Karpas-422 (cell line): ENCODE measurements at regions not wholly inside any gene's neighbourhood (a gene's known extent, or its start where the extent isn't known, plus 50 kb on each side); places are given as distances from the start of the nearest gene placed in this dataset.
"Not testable (repeated sequence)": the region's sequence is repeated elsewhere in the genome, so short reads cannot be mapped to it uniquely, and the experiment has no call there.

Experiments
- DNase-seq: peaks from one replicate; pipeline ENCODE4 v3.0.0-alpha.2; 2015
- H2AFZ ChIP-seq: fragments of 200-600 bp; sonication (generic); 2 replicates; pipeline ENCODE4 v1.6.1; 2014; ENCODE audit warnings: antibody characterized with exemption, low read length, mixed read lengths
- H3K27ac ChIP-seq: fragments of 200-600 bp; sonication (generic); 2 replicates; pipeline ENCODE4 v1.5.1; 2014; ENCODE audit warnings: mild to moderate bottlenecking, low read length, moderate library complexity
- H3K27me3 ChIP-seq: fragments of 200-600 bp; sonication (generic); 2 replicates; pipeline ENCODE4 v1.6.1; 2014; ENCODE audit warnings: low read length, mixed read lengths
- H3K36me3 ChIP-seq: fragments of 200-600 bp; sonication (generic); 2 replicates; pipeline ENCODE4 v1.6.1; 2014; ENCODE audit warnings: low read length, mixed read lengths; ENCODE audit not compliant: insufficient read depth
- H3K4me1 ChIP-seq: fragments of 200-600 bp; sonication (generic); 2 replicates; pipeline ENCODE4 v1.6.1; 2014; ENCODE audit warnings: mild to moderate bottlenecking, low read length, mixed read lengths
- H3K4me2 ChIP-seq: fragments of 200-600 bp; sonication (generic); 2 replicates; pipeline ENCODE4 v1.6.1; 2014; ENCODE audit warnings: low read length, low read depth, mild to moderate bottlenecking; ENCODE audit not compliant: poor library complexity, severe bottlenecking
- H3K4me3 ChIP-seq: fragments of 200-600 bp; sonication (generic); 2 replicates; pipeline ENCODE4 v1.5.1; 2014; ENCODE audit warnings: mild to moderate bottlenecking, antibody characterized with exemption, low read length, mixed read lengths
- H3K79me2 ChIP-seq: fragments of 200-600 bp; sonication (generic); 2 replicates; pipeline ENCODE4 v1.6.1; 2014; ENCODE audit warnings: mild to moderate bottlenecking, low read length, mixed read lengths
- H3K9ac ChIP-seq: fragments of 200-600 bp; sonication (generic); 2 replicates; pipeline ENCODE4 v1.6.0; 2014; ENCODE audit warnings: low read length
- H3K9me2 ChIP-seq: fragments of 200-600 bp; sonication (generic), shearing (Covaris generic); replicated peaks from 2 replicates; pipeline ENCODE4 v1.6.0; 2014; ENCODE audit warnings: mild to moderate bottlenecking, low read length, moderate library complexity; ENCODE audit not compliant: insufficient read depth
- H3K9me3 ChIP-seq: fragments of 300-700, 200-600 bp; sonication (generic); 2 replicates; pipeline ENCODE4 v1.6.1; 2014; ENCODE audit warnings: low read length, mixed read lengths
- H4K20me1 ChIP-seq: fragments of 200-600 bp; sonication (generic); 2 replicates; pipeline ENCODE4 v1.6.1; 2014; ENCODE audit warnings: mild to moderate bottlenecking, antibody characterized with exemption, low read length, low read depth; ENCODE audit not compliant: insufficient read depth

- Histone ChIP-seq H3K79me2 (no peaks in the 10 kb centered on the region), H3K9ac (no peak overlapping the region), H3K4me1 (no peaks in the 10 kb centered on the region), H3K9me3 (no peaks in the 10 kb centered on the region), H3K4me2 (no peak overlapping the region), H3K27ac (no peak overlapping the region), H4K20me1 (no peaks in the 10 kb centered on the region), H3K36me3 (no peaks in the 10 kb centered on the region), H3K9me2 (no peaks in the 10 kb centered on the region), H3K27me3 (no peaks in the 10 kb centered on the region), H2AFZ (no peak overlapping the region), H3K4me3 (no peak overlapping the region)
- DNase-seq: peak; percentile 51
Measured at GRCh38 chr4:79576429-79576753, 168.4 kb upstream of the GK2 start.

- H2AFZ ChIP-seq: no peak overlapping the region
- H3K27me3 ChIP-seq: no peaks in the 10 kb centered on the region
- no peaks in the 10 kb centered on the region for H3K9me2 ChIP-seq
- no peaks in the 10 kb centered on the region for H4K20me1 ChIP-seq
- H3K36me3 ChIP-seq: no peaks in the 10 kb centered on the region
- H3K9me3 ChIP-seq: no peaks in the 10 kb centered on the region
- H3K79me2 ChIP-seq: no peaks in the 10 kb centered on the region
- no peak overlapping the region for H3K4me2 ChIP-seq
- no peak overlapping the region for H3K27ac ChIP-seq
- H3K4me1 ChIP-seq: no peaks in the 10 kb centered on the region
- H3K4me3 ChIP-seq: no peak overlapping the region
- H3K9ac ChIP-seq: no peak overlapping the region
- DNase-seq: no peak
Measured at GRCh38 chr4:79575709-79576428, 167.8 kb upstream of the GK2 start.

GRCh38 chr4:79574741-79575451 is 166.9 kb upstream of the GK2 start:
- Histone ChIP-seq H3K4me2 (no peak overlapping the region), H2AFZ (no peak overlapping the region), H3K79me2 (no peaks in the 10 kb centered on the region), H3K4me1 (no peaks in the 10 kb centered on the region), H3K9ac (no peak overlapping the region), H3K4me3 (no peak overlapping the region), H3K36me3 (no peaks in the 10 kb centered on the region), H3K27me3 (no peaks in the 10 kb centered on the region), H3K27ac (no peak overlapping the region), H4K20me1 (no peaks in the 10 kb centered on the region), H3K9me2 (no peaks in the 10 kb centered on the region), H3K9me3 (no peaks in the 10 kb centered on the region)
- no peak for DNase-seq

GRCh38 chr4:79563219-79563618 is 155.2 kb upstream of the GK2 start:
- Histone ChIP-seq H2AFZ (no peak overlapping the region), H3K79me2 (no peaks in the 10 kb centered on the region), H4K20me1 (no peaks in the 10 kb centered on the region), H3K4me3 (no peak overlapping the region), H3K4me2 (no peak overlapping the region), H3K9me3 (no peaks in the 10 kb centered on the region), H3K36me3 (no peaks in the 10 kb centered on the region), H3K9ac (no peak overlapping the region), H3K9me2 (no peaks in the 10 kb centered on the region), H3K27ac (no peak overlapping the region), H3K4me1 (no peaks in the 10 kb centered on the region), H3K27me3 (no peaks in the 10 kb centered on the region)
- DNase-seq: no peak

- Histone ChIP-seq H3K36me3 (no peaks in the 10 kb centered on the region), H4K20me1 (no peaks in the 10 kb centered on the region), H3K79me2 (no peaks in the 10 kb centered on the region), H3K4me3 (no peak overlapping the region), H3K9me2 (no peaks in the 10 kb centered on the region), H2AFZ (no peak overlapping the region), H3K9ac (no peak overlapping the region), H3K27ac (no peak overlapping the region), H3K4me1 (no peaks in the 10 kb centered on the region), H3K27me3 (no peaks in the 10 kb centered on the region), H3K9me3 (no peaks in the 10 kb centered on the region), H3K4me2 (no peak overlapping the region)
- DNase-seq: no peak
Measured at GRCh38 chr4:79561751-79562150, 153.7 kb upstream of the GK2 start.

- not testable (repeated sequence) for H3K36me3 ChIP-seq, H3K79me2 ChIP-seq, H3K27ac ChIP-seq, H4K20me1 ChIP-seq, H3K9me3 ChIP-seq, DNase-seq, H3K27me3 ChIP-seq, H3K4me3 ChIP-seq, H2AFZ ChIP-seq, H3K9me2 ChIP-seq, H3K4me2 ChIP-seq, H3K4me1 ChIP-seq, H3K9ac ChIP-seq
Measured at GRCh38 chr4:79559398-79559797, 151.4 kb upstream of the GK2 start.

GRCh38 chr4:79552311-79552710 is 144.3 kb upstream of the GK2 start:
- H3K27me3 ChIP-seq: no peaks in the 10 kb centered on the region
- H3K36me3 ChIP-seq: no peaks in the 10 kb centered on the region
- H3K4me3 ChIP-seq: no peak overlapping the region
- H3K79me2 ChIP-seq: no peaks in the 10 kb centered on the region
- H3K9me3 ChIP-seq: no peaks in the 10 kb centered on the region
- no peaks in the 10 kb centered on the region for H3K4me1 ChIP-seq
- H3K27ac ChIP-seq: no peak overlapping the region
- no peak for DNase-seq
- no peak overlapping the region for H3K4me2 ChIP-seq
- no peak overlapping the region for H2AFZ ChIP-seq
- no peaks in the 10 kb centered on the region for H3K9me2 ChIP-seq
- no peaks in the 10 kb centered on the region for H4K20me1 ChIP-seq
- no peak overlapping the region for H3K9ac ChIP-seq

GRCh38 chr4:79551555-79551954 is 143.5 kb upstream of the GK2 start:
- Histone ChIP-seq H3K9me2 (no peaks in the 10 kb centered on the region), H3K27ac (no peak overlapping the region), H3K9me3 (no peaks in the 10 kb centered on the region), H3K36me3 (no peaks in the 10 kb centered on the region), H3K9ac (no peak overlapping the region), H3K79me2 (no peaks in the 10 kb centered on the region), H3K4me3 (no peak overlapping the region), H2AFZ (no peak overlapping the region), H4K20me1 (no peaks in the 10 kb centered on the region), H3K4me1 (no peaks in the 10 kb centered on the region), H3K4me2 (no peak overlapping the region), H3K27me3 (no peaks in the 10 kb centered on the region)
- no peak for DNase-seq
